NAMALWA (cell line): ENCODE measurements at regions not wholly inside any gene's neighbourhood (a gene's known extent, or its start where the extent isn't known, plus 50 kb on each side); places are given as distances from the start of the nearest gene placed in this dataset.

Source experiments
- DNase-seq: peaks from one replicate; pipeline ENCODE4 v3.0.0-alpha.2; 2015; ENCODE audit warnings: low spot score

GRCh38 chr21:39105341-39105765, 77.9 kb downstream of the PSMG1 start:
- DNase-seq, result no peak

GRCh38 chr21:39104911-39105310, 78.3 kb downstream of the PSMG1 start:
- DNase-seq, result no peak

- DNase-seq, result no peak
Measured at GRCh38 chr21:39103689-39104088, 79.6 kb downstream of the PSMG1 start.

- DNase-seq, result no peak
Measured at GRCh38 chr21:39099859-39100258, 83.4 kb downstream of the PSMG1 start.

GRCh38 chr21:39098696-39099200, 84.5 kb downstream of the PSMG1 start:
- no peak for DNase-seq

GRCh38 chr21:39097981-39098380, 85.3 kb downstream of the PSMG1 start:
- DNase-seq, result no peak

- no peak for DNase-seq
Measured at GRCh38 chr21:39097335-39097861, 85.9 kb downstream of the PSMG1 start.

- DNase-seq, result no peak
Measured at GRCh38 chr21:39096754-39097153, 86.5 kb downstream of the PSMG1 start.

GRCh38 chr21:39095681-39096080, 87.6 kb downstream of the PSMG1 start:
- no peak for DNase-seq

GRCh38 chr21:39094847-39095579, 88.2 kb downstream of the PSMG1 start:
- no peak for DNase-seq

GRCh38 chr21:39094087-39094780, 89.0 kb downstream of the PSMG1 start:
- no peak for DNase-seq

GRCh38 chr21:39093526-39093925, 89.7 kb downstream of the PSMG1 start:
- DNase-seq, result no peak

- no peak for DNase-seq
Measured at GRCh38 chr21:39088831-39089380, 94.3 kb downstream of the PSMG1 start.

- DNase-seq, result no peak
Measured at GRCh38 chr21:39088031-39088370, 95.2 kb downstream of the PSMG1 start.

- no peak for DNase-seq
Measured at GRCh38 chr21:39087238-39088030, 95.8 kb downstream of the PSMG1 start.

GRCh38 chr21:39086547-39086946, 96.7 kb downstream of the PSMG1 start:
- DNase-seq, result no peak

- DNase-seq, result no peak
Measured at GRCh38 chr21:39085843-39086405, 97.3 kb downstream of the PSMG1 start.

- DNase-seq, result no peak
Measured at GRCh38 chr21:39084979-39085729, 98.1 kb downstream of the PSMG1 start.

GRCh38 chr21:39084073-39084472, 99.2 kb downstream of the PSMG1 start:
- DNase-seq, result no peak

- no peak for DNase-seq
Measured at GRCh38 chr21:39083377-39084008, 99.8 kb downstream of the PSMG1 start.
